Lung (tissue), 12 donors: ENCODE measurements at regions not wholly inside any gene's neighbourhood (a gene's known extent, or its start where the extent isn't known, plus 50 kb on each side); places are given as distances from the start of the nearest gene placed in this dataset. TPM values are rescaled to one million over a fixed set of nuclear protein-coding genes. Genes with fewer than 3 reads are reported as not detected.

Experiments
- ATAC-seq: fragments of 200-7000 bp; cut with Tn5 transposase; one replicate; pipeline ENCODE4 v1.9.1; 2020; ENCODE audit warnings: moderate number of reproducible peaks; ENCODE audit not compliant: insufficient read depth, low FRiP score
- DNase-seq, 3 donors: peaks; one replicate each; pipeline ENCODE4 v3.0.0-alpha.2; 2013 to 2017
- H3K27ac ChIP-seq, 2 donors: one replicate each; pipeline ENCODE4 v1.5.1; 2013; ENCODE audit warnings: mild to moderate bottlenecking in 2 of 2, moderate library complexity in 2 of 2, control low read depth in 1 of 2, inconsistent platforms in 1 of 2, low read depth in 1 of 2, low read length in 1 of 2
- H3K27me3 ChIP-seq, 3 donors: one replicate each; pipeline ENCODE4 v1.5.1; 2013; ENCODE audit warnings: low read length in 2 of 3; ENCODE audit not compliant: control insufficient read depth in 3 of 3, insufficient read depth in 3 of 3
- H3K36me3 ChIP-seq, 4 donors: one replicate each; pipeline ENCODE4 v1.5.1; 2013; ENCODE audit warnings: low read length in 4 of 4, mild to moderate bottlenecking in 1 of 4, moderate library complexity in 1 of 4; ENCODE audit not compliant: control insufficient read depth in 4 of 4, insufficient read depth in 4 of 4
- H3K4me1 ChIP-seq, 5 donors: one replicate each; pipeline ENCODE4 v1.5.1; 2013; ENCODE audit warnings: low read length in 5 of 5, mild to moderate bottlenecking in 2 of 5, moderate library complexity in 1 of 5; ENCODE audit not compliant: control insufficient read depth in 5 of 5, insufficient read depth in 5 of 5
- H3K4me3 ChIP-seq: one replicate; pipeline ENCODE4 v1.5.1; 2013; ENCODE audit warnings: mild to moderate bottlenecking, control low read depth, moderate library complexity
- H3K9ac ChIP-seq, 2 donors: one replicate each; pipeline ENCODE4 v1.5.1; 2013; ENCODE audit warnings: low read length in 2 of 2, control low read depth in 1 of 2; ENCODE audit not compliant: insufficient read depth in 1 of 2
- H3K9me3 ChIP-seq, 4 donors: one replicate each; pipeline ENCODE4 v1.5.1; 2013; ENCODE audit warnings: low read length in 3 of 4, mild to moderate bottlenecking in 1 of 4, moderate library complexity in 1 of 4; ENCODE audit not compliant: control insufficient read depth in 4 of 4, insufficient read depth in 3 of 4
- CTCF ChIP-seq: IDR thresholded peaks from 2 replicates; pipeline ENCODE4 v1.5.1; 2012; ENCODE audit warnings: mild to moderate bottlenecking; ENCODE audit errors: control extremely low read depth, extremely low read depth
- WGBS, 2 donors: extraction: QIAGEN DNeasy Blood & Tissue Kit; methylation state at CpG; one replicate each; pipeline ENCODE4 v1.1.7; 2013; 5-methylcytosine and 5-hydroxymethylcytosine counted together
- small RNA-seq: library from RNA; depleted of rRNA; stranded (forward); fragments of <200 nt; gene quantifications from one replicate; pipeline ENCODE3, GENCODE V24; 2014; ENCODE audit warnings: low replicate concordance
- donor health status: control.
- donor health status: control.
- donor health status: Bipolar disorder and iron deficiency.
- donor health status: healthy.
- donor health status: DM: yes; HTN: yes; CAD: no.

GRCh38 chr18:6672821-6673308, 56.7 kb upstream of the ARHGAP28 start:
- DNase-seq (no peak), ATAC-seq (no peak)
- no peaks in the 10 kb centered on the region for H3K27me3 ChIP-seq
- no peaks in the 10 kb centered on the region for H3K36me3 ChIP-seq
- H3K9me3 ChIP-seq, result no peaks in the 10 kb centered on the region
- H3K4me3 ChIP-seq, result no peak overlapping the region
- no peak overlapping the region for H3K9ac ChIP-seq
- H3K27ac ChIP-seq, result no peak overlapping the region
- WGBS, 2 donors, result 62 to 68% methylated on average over 2 of the region's 2 CpGs
- peaks cover 0 to 13% (median 0%) of the 10 kb centered on the region in 5 donors for H3K4me1 ChIP-seq
- no peak for TF ChIP-seq CTCF

DNA sequence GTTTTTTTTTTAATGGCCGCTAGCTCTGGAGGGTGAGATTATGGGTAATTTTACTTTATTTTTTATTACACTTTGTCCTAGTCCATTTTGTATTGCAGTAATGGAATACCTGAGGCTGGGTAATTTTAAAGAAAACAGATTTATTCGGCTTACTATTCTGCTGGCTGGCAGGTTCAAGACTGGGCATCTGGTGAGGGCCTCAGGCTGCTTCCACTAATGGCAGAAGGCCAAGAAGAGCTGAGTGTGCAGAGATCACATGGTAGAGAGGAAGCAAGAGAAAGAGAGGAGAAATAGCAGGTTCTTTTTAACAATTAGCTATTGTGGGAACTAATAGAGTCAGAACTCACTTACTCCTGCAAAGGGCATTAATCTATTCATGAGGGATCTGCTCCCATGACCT, 52.4 kb upstream of the ARHGAP28 start:
- WGBS, 2 donors, result 93 to 96% methylated on average over 2 of the region's 2 CpGs
- ATAC-seq (no peak), DNase-seq (no peak)
- no peak for TF ChIP-seq CTCF
- no peaks in the 10 kb centered on the region for H3K27me3 ChIP-seq
- H3K9ac ChIP-seq, result no peak overlapping the region
- no peak overlapping the region for H3K27ac ChIP-seq
- H3K36me3 ChIP-seq, result no peaks in the 10 kb centered on the region
- peaks cover 0 to 9% (median 2%) of the 10 kb centered on the region in 5 donors for H3K4me1 ChIP-seq
- no peak overlapping the region for H3K4me3 ChIP-seq
- no peaks in the 10 kb centered on the region for H3K9me3 ChIP-seq

- Histone ChIP-seq H3K9me3 (no peaks in the 10 kb centered on the region), H3K4me1 (peaks cover 0 to 9% (median 0%) of the 10 kb centered on the region in 5 donors), H3K9ac (no peak overlapping the region), H3K27me3 (no peaks in the 10 kb centered on the region), H3K36me3 (no peaks in the 10 kb centered on the region), H3K4me3 (no peak overlapping the region), H3K27ac (no peak overlapping the region)
- no peak for TF ChIP-seq CTCF
- 63 to 82% methylated on average over 4 of the region's 4 CpGs for WGBS, 2 donors
- no peak for DNase-seq
- ATAC-seq, result no peak
Measured at GRCh38 chr18:6679201-6679600, 50.3 kb upstream of the ARHGAP28 start.

Small RNA genes in the stretch of these regions (small RNA-seq; reads per million reads assigned to genes)
- not detected for gene RN7SL282P
